Endothelial cell (in vitro differentiated cells): ENCODE measurements at regions not wholly inside any gene's neighbourhood (a gene's known extent, or its start where the extent isn't known, plus 50 kb on each side); places are given as distances from the start of the nearest gene placed in this dataset.

Experiments
- DNase-seq: peaks from one replicate; pipeline ENCODE4 v3.0.0; 2021; ENCODE audit warnings: low spot score
- H3K27ac Mint-ChIP-seq: one replicate; pipeline ENCODE4 v1.8.0; 2021; ENCODE audit warnings: mixed read lengths, inconsistent platforms; ENCODE audit not compliant: unreplicated experiment
- H3K27me3 Mint-ChIP-seq: one replicate; pipeline ENCODE4 v1.8.0; 2021; ENCODE audit warnings: mild to moderate bottlenecking, moderate library complexity, mixed read lengths, inconsistent platforms; ENCODE audit not compliant: unreplicated experiment
- H3K36me3 Mint-ChIP-seq: one replicate; pipeline ENCODE4 v1.8.0; 2021; ENCODE audit warnings: mild to moderate bottlenecking, low read depth, mixed read lengths, inconsistent platforms; ENCODE audit not compliant: unreplicated experiment
- H3K4me1 Mint-ChIP-seq: one replicate; pipeline ENCODE4 v1.8.0; 2021; ENCODE audit warnings: mild to moderate bottlenecking, mixed read lengths, inconsistent platforms; ENCODE audit not compliant: unreplicated experiment
- H3K4me3 Mint-ChIP-seq: one replicate; pipeline ENCODE4 v1.8.0; 2021; ENCODE audit warnings: mild to moderate bottlenecking, mixed read lengths, inconsistent platforms; ENCODE audit not compliant: unreplicated experiment
- H3K9me3 Mint-ChIP-seq: one replicate; pipeline ENCODE4 v1.8.0; 2021; ENCODE audit warnings: mixed read lengths, inconsistent platforms; ENCODE audit not compliant: unreplicated experiment
- TF ChIP-seq, protein P1 (sequence below): fragments of 200-600 bp; sonication (generic); IDR thresholded peaks from one replicate; pipeline ENCODE4 v1.5.0; 2021; ENCODE audit warnings: antibody characterized with exemption; ENCODE audit not compliant: unreplicated experiment

GRCh38 chr18:4751523-4751922 lies 296.4 kb upstream of the DLGAP1 start:
- H3K9me3 Mint-ChIP-seq, result no peaks in the 10 kb centered on the region
- DNase-seq, result no peak
- TF ChIP-seq, protein P1, sequence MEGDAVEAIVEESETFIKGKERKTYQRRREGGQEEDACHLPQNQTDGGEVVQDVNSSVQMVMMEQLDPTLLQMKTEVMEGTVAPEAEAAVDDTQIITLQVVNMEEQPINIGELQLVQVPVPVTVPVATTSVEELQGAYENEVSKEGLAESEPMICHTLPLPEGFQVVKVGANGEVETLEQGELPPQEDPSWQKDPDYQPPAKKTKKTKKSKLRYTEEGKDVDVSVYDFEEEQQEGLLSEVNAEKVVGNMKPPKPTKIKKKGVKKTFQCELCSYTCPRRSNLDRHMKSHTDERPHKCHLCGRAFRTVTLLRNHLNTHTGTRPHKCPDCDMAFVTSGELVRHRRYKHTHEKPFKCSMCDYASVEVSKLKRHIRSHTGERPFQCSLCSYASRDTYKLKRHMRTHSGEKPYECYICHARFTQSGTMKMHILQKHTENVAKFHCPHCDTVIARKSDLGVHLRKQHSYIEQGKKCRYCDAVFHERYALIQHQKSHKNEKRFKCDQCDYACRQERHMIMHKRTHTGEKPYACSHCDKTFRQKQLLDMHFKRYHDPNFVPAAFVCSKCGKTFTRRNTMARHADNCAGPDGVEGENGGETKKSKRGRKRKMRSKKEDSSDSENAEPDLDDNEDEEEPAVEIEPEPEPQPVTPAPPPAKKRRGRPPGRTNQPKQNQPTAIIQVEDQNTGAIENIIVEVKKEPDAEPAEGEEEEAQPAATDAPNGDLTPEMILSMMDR, result no peak
- no peaks in the 10 kb centered on the region for H3K36me3 Mint-ChIP-seq
- H3K27ac Mint-ChIP-seq, result no peak overlapping the region
- H3K4me1 Mint-ChIP-seq, result no peaks in the 10 kb centered on the region
- peaks cover 1% of the 10 kb centered on the region for H3K27me3 Mint-ChIP-seq
- no peak overlapping the region for H3K4me3 Mint-ChIP-seq

DNA sequence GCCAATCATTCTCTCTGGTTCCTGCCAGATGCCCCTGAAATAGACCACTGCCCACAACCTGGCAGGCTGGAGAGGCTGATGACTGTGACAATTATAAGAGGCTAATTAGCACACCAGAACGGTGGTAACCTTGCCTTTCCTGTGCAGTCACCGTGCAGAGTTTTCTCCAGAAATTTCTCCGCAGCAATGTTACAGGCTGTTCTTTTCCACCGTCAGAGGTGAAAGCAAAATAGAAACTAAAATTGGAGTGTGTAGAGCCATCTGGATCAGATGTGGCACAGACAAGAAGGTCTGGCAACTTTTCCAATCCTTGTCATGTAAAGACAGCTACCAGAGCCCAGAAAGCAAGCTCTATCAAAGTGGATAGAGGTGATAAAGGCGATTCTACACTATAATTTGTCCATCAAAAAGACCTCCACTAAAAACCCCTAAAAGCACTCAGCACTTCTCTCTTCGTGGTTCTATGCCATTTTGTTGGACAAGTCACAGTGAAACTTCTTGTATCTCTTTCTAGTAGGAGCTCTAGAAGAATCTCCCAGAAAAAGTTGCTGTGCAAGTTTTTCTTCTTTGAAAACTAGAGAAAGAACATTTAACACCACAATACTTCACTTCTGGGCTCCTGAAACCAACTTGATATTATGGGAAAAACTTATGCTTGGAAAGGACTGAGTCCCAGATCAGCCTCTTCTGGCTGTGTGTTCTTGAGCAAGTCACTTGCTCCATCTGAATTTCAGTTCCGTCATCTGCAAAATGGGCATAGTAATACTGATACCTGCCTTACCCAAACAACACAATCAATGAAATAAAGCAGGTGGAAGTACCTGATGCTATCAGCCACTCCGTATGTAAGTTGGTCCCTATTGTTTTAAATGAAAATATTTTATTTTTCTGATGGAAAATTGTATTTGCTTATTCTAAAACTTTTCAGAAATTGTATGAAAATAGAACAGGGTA lies 295.6 kb upstream of the DLGAP1 start:
- Mint-ChIP-seq H3K4me3 (no peak overlapping the region), H3K27me3 (no peaks in the 10 kb centered on the region), H3K9me3 (no peaks in the 10 kb centered on the region), H3K36me3 (no peaks in the 10 kb centered on the region), H3K27ac (no peak overlapping the region), H3K4me1 (no peaks in the 10 kb centered on the region)
- no peak for DNase-seq
- TF ChIP-seq, protein P1, result no peak

GRCh38 chr18:4748975-4749374 lies 293.9 kb upstream of the DLGAP1 start:
- H3K27me3 Mint-ChIP-seq, result no peaks in the 10 kb centered on the region
- H3K36me3 Mint-ChIP-seq, result no peaks in the 10 kb centered on the region
- H3K4me3 Mint-ChIP-seq, result no peak overlapping the region
- no peak overlapping the region for H3K27ac Mint-ChIP-seq
- TF ChIP-seq, protein P1, result no peak
- H3K9me3 Mint-ChIP-seq, result no peaks in the 10 kb centered on the region
- no peak for DNase-seq
- H3K4me1 Mint-ChIP-seq, result no peaks in the 10 kb centered on the region

DNA sequence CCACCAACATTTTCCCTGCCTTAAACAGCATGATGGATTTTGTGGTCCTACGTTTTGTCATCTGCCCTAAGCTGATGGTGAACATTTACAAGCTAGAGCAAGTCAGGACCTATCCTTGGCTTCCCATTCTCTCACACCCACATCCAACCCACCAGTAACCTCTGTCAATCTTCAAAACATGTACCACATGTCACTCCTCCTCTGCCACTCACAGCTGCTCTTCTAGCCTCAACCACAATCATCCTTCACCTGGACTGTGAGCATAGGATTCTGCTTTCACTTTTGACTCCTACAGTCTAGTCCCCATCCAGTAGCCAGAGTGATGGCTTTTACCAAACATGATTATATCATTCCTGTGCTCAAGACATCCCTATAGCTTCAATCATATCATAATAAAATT lies 279.8 kb upstream of the DLGAP1 start:
- peaks cover 2% of the 10 kb centered on the region for H3K27me3 Mint-ChIP-seq
- H3K36me3 Mint-ChIP-seq, result no peaks in the 10 kb centered on the region
- DNase-seq, result no peak
- no peak overlapping the region for H3K4me3 Mint-ChIP-seq
- H3K4me1 Mint-ChIP-seq, result peaks cover 2% of the 10 kb centered on the region
- H3K9me3 Mint-ChIP-seq, result no peaks in the 10 kb centered on the region
- TF ChIP-seq, protein P1, result no peak
- H3K27ac Mint-ChIP-seq, result no peak overlapping the region

DNA sequence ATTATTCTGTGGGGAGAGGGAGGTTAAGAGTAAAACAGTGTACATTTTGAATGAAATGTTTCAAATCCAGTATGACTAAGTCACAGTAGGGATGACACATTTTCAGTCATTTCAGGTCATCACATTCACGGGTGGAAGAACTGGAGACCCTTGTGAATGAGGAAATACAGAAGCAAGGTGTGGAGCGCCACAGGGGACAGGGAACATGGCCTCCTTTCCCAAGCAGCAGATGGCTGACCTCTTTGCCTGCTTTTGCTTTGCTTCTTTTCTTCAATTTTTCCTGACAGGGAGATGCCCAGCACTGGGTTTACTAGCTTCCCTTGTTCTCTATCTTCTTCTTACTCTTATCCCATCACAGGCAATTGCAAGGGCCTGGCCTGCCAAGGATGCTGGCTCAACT lies 278.9 kb upstream of the DLGAP1 start:
- TF ChIP-seq, protein P1, result no peak
- no peak for DNase-seq
- no peaks in the 10 kb centered on the region for H3K9me3 Mint-ChIP-seq
- no peaks in the 10 kb centered on the region for H3K36me3 Mint-ChIP-seq
- H3K4me1 Mint-ChIP-seq, result peaks cover 2% of the 10 kb centered on the region
- H3K27me3 Mint-ChIP-seq, result peaks cover 2% of the 10 kb centered on the region
- H3K4me3 Mint-ChIP-seq, result no peak overlapping the region
- no peak overlapping the region for H3K27ac Mint-ChIP-seq
